RPMI7951 (cell line): ENCODE measurements at regions not wholly inside any gene's neighbourhood (a gene's known extent, or its start where the extent isn't known, plus 50 kb on each side); places are given as distances from the start of the nearest gene placed in this dataset.
"Not testable (repeated sequence)": the region's sequence is repeated elsewhere in the genome, so short reads cannot be mapped to it uniquely, and the experiment has no call there.

ENCODE experiments used
- DNase-seq: peaks from one replicate; pipeline ENCODE4 v3.0.0-alpha.2; 2012; ENCODE audit warnings: low read depth

DNA sequence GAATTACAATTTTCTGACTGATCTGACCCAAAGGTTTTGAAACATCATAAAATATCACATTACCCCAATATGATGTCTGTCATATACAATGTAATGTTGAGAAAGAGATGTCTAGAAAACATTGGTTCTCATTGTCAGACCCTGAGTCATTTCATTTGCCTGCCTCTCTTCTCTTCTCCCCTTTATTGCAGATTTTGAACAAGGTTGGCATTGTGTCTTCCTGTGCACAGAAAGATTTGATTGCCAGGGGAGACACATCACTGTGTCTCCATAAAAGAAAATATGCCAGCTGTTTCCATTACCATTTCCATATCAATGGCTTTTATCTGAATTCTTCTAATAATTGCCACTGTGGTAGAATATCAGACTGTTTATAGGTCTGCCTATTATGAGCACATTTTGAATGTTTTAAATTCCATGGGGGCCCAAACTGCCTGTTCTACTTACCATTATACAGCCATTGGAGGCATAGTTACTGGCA lies 65.6 kb downstream of the IFI44 start:
- peak; percentile 51 for DNase-seq

DNA sequence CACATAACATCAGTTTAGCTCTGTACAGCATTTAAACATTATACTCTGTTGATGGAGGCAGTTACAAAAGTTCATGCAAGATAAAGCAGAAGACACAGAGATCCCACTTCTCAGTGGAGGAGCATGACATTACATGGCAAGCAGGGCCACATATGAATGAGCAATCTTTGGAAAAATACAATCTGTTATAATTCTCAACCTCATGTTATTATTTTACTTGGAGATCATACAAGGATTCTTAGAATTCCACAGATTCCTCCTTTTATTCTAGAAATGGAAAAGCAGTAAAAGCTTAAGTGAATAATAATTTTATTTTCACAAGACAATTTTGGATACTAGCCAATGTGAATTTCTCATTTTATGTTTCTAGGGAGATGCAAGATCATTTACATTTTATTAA lies 66.6 kb downstream of the IFI44 start:
- peak; percentile 14 for DNase-seq

DNA sequence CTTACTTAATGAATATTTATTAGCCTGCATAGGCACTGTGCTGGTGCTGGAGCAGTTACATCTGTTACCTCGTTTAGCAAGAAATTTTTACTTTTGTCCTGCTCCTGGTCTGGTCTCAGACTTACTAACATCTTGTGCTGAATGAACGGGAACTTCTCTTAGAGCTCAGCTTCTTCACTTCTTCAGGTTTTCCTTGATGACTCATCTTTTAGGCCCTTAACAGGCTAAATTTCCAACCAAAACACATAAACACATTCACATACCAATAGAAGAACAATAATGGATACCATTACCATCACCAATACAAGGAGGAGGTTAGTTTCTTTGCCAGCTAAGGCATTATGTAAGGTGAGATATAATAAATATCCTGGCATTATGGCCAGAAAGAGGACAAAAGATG lies 68.9 kb downstream of the IFI44 start:
- peak; percentile 5 for DNase-seq

DNA sequence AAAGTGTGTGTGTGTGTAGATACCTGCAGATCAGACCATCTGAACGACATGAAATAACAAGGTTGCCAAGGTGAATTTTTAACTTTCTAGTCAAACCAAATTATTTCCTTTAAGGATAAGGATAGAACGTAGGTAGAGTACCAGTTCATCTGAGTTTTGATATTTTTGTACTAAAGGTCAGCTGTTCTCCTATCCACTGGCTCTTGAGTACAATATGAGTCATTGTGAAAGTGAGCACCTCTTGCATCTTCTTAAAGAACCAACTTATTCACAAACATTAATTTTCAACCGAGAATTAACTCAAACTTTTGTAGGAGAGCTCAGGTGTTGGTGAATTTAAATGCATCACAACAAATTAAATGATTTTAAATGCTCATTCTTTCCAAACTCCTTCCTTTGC lies 71.5 kb downstream of the IFI44 start:
- no peak for DNase-seq

DNA sequence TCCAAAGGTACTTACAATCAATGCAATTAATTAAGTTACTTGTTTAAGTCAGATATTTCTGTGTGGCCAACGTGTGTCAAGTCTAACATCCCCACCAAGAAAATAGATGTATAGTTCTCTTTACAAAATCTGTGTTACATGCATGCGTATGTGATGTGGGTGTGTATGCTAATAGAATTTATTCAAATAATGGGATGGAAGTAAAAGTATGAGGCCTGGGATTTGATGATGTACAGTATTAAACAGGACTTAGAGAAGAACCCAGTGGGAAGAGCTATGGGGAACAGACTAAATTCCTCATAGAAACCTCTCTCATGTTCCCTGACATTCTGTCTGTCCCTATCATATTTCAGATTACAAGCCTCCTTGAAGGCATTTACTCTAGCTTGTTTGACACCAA lies 72.5 kb downstream of the IFI44 start:
- no peak for DNase-seq

DNA sequence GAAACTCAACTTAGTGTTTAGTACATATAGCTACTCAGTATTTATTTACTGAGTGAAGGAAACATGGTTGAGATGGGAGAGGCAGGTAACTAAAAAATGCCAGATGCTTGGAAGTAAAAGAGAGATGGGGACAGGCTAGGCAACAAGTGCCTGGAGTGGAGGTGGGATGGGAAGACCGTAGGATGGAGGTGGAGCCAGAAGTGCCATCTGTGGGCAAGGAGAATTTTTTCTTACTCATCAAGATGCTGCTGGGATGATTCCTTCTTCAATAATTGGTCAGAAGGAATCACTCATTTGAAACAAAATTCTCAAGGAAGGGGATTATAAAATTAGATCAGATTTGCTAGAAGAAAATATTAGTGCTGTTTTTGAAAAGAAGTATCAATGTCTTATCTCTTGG lies 72.9 kb downstream of the IFI44 start:
- DNase-seq, result peak; percentile 6

DNA sequence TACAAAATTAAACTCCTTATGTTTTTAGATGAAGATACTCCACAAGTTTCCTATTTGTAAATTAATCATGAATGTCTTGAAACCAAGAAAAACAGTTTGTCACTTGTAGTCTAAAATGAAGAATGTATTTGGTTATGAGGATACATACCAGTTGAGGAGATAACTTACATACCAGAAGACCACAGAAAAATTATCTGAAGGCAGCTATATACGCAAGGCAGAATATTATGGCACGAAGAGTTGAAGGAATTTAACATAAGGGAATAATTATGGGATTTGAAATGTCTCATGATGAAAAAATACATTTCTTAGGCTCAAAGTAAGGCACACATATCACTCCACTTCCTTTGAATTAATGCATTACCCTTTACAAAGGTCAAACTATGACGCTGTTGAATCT lies 73.3 kb downstream of the IFI44 start:
- DNase-seq, result peak; percentile 25

DNA sequence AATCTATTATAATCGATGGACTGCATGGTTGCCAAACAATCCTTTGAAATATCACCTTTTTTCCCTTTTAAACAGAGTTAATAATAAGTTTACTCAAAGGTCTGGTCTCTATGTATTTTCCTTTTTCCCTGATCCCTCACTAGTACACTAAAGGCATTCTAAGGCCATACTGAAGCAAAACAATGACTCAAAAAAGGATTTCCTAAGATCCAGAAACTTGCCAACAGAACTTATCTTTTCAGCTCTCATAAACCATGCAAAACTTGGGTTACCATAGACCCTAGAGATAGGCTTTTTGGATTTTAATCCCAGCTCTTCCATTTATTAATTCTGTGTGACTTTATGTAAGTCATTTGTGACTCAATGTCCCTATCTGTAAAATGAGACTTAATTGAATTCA lies 77.1 kb downstream of the IFI44 start:
- DNase-seq, result no peak

DNA sequence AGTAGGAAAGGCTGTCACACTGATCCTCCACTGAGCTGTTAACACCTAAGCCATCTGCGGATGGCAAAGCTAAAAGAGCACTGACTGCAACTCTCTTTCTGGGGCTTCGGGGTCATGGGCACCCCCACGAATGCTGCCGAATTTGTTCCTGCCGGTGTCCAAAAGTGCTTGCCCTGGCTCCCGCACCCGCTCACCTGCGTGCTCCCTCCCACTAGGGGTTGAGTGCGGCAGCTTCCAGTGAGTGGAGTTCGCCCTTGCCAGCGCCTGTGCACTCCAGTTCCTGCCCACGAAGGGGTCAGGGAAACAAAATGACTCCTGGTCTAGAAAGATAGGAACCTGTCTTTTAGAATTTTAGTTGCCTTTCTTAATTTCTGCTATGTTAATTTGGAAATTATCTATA lies 78.7 kb downstream of the IFI44 start:
- no peak for DNase-seq

DNA sequence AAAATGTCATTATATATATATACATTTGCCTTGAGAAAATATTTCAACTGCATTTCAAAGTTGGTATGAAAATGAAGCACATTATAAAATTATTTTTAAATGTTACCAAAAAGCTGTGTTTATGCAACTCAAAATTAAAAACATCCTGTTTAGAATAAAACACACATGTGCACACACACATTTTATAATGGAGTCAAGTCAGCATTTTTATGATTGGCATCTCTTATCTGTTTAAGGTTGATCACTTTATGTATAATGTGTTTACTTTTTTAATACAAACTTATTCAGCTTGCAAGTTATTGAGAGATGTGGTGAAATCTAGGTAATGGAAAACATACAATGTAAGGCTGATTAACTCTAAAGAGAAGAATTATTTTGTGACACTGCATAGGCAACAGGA lies 80.4 kb downstream of the IFI44 start:
- DNase-seq, result no peak

DNA sequence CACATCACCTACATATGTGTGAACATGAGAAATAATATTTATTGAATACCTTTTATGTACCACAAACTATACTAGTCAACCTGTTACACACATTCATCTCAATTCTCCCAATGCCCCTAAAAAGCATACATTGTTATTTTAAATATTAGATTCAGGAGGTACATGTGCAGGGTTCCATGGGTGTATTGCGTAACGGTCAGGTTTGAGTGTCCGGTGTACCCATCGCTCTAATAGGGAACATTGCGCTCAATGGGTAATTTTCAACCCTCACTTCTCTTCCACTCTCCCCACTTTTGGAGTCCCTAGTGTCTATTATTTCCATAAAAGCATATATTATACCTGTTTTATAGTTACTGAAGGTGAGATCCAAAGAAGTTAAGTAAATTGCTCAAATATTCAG lies 82.0 kb downstream of the IFI44 start:
- DNase-seq, result no peak

DNA sequence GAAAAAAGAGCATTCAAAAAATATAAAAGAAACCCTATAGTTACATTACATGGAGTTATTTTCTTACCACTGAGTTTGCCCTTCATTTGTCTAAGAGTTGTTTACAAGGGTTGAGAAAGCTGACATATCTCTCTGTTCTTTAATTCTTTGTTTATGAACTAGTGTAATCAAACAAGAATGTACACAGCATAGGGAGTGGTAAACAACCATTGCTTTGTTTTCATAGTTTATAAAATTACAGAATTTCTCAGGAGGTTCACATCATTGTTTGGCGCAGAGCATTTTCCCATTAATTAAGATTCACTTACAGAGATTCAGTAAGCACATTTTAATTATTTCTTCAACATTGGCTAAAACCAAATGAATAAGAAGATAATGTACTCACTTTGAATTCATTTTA lies 87.6 kb downstream of the IFI44 start:
- no peak for DNase-seq

DNA sequence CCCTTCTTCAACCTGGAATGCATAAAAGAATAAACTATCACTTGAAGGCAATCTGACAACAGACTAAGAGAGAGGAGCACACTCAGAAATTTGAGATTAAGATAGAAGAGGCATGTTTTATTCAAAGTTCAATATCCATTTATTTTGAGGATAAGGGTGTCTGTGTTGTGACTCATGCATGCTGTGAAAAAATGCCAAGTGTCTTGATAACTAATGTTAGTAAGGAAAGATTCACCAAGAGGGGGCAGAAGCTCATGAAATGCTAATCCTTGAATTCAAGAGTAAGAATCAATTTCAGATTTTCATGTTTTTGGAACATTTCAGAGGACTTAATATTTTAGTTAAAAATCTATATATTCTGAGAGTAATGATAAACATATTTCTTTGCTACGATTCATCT lies 94.0 kb downstream of the IFI44 start:
- DNase-seq, result peak; percentile 44

DNA sequence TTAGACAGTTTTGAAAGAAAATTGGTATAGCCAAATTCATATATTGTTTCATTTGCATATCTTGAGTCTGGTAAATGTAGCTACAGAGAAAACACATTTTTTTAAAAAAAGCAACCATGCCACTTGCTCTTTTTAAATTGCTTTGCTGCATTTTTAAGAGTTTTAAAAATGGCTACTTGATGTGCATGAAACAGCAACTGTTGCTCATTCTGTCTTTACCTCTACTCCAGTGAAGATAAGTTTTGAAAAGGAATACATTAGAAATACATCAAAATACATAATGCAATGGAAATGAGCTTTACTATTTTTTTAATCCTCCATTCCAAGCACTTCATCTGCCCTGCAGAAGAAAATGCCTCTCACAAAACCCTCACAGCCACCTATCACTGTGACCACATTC lies 95.5 kb downstream of the IFI44 start:
- no peak for DNase-seq

DNA sequence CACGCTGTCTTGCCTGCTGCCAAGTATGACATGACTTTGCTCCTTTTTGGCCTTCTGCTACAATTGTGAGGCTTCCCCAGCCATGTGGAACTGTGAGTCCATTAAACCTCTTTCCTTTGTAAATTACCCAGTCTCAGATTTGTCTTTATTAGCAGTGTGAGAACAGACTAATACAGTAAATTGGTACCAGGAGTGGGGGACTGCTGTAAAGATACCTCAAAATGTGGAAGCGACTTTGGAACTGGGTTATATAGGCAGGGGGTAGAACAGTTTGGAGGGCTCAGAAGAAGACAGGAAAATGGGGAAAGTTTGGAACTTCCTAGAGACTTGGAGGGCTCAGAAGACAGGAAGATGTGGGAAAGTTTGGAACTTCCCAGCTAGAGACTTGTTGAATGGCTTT lies 104.0 kb downstream of the IFI44 start:
- DNase-seq, result not testable (repeated sequence)

DNA sequence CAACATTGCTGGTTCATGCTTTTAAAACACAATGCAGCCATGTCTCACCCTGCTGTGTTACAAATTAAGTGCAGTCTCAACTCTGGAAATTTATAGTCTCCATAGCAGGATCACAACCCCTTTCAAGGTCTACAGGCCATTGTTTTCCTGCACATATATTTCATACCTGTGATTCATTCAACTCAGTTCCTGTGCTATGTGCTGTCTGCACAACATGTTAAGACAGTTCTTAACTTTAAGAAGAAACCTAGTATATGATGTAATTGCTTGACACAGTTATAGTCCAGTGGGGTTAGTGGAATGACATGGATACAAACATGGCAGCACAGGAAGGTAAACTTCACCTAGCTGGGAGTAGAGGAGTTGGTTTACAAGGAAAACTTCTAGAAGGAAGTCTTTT lies 106.4 kb downstream of the IFI44 start:
- no peak for DNase-seq

DNA sequence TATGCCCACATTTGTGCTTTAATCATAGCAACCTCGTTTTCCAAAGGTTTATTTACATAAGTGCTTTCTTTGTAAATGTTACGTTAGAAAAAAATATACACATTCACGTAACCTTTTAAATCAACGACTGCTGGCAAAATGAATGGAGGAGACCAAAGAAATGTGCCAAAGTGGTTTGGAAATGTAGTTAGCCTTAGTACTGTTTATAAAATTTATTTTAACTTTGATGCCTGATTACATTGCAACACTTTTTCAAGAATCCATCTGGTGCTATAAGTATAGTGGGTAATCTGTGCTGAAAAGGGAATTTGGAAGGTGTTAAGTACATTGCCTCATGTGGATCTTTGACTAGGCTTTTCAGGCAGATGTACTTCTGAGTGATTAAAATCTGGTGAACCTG lies 108.9 kb downstream of the IFI44 start:
- DNase-seq, result no peak

DNA sequence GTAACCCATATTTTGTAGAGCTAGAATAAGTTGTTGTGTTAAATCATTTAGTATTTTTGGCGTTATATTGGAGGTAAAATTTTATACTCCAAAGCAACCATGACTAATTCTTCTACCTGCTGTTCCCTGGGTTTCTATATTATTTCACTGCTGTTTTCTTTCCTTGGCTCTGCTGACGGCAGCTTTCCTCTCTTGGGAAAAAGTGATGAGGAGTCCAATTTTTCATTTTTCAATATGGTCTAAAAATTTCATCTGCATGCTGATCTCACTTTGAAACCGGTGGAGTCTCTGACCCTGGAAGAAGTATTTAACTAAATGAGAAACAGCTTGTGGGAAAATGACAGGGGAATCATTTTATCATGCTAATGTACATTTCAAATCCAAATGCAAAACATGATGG lies 110.2 kb downstream of the IFI44 start:
- DNase-seq, result no peak

DNA sequence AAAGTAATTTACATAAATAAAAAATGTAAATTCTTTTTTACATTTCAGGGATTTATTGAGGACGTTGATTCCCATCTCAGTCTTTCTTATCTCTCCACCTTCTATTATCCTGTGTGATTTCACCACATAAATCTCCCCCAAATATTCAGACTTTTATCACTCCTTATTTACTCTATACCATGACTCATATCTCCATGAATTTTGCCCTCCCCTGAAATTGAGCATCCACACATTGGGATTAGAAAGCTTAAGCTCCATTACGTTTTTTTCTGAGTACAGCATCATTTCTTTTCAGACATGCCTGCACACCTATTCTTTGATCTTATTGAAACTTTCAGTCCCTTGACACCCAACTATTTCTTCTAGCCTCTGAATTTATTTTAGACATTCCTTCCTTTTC lies 111.2 kb downstream of the IFI44 start:
- DNase-seq, result no peak

DNA sequence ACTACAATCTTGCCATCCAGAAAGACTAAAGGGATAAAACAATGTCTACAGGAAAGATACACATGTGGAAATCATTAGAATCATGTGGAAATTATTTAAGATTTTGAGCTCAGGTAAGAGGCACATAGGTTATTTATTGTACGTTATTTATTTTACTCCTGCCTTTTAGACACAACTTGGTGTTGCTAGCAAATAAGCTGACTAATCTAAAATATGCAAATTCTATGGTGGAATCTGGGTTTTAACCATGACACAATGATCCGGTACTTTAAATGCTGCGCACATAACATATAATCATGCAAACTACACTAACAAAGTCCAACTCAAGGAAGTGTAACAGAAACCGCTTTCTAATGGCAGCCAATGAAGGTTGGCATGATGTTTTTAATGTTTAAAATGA lies 112.5 kb downstream of the IFI44 start:
- DNase-seq, result no peak

DNA sequence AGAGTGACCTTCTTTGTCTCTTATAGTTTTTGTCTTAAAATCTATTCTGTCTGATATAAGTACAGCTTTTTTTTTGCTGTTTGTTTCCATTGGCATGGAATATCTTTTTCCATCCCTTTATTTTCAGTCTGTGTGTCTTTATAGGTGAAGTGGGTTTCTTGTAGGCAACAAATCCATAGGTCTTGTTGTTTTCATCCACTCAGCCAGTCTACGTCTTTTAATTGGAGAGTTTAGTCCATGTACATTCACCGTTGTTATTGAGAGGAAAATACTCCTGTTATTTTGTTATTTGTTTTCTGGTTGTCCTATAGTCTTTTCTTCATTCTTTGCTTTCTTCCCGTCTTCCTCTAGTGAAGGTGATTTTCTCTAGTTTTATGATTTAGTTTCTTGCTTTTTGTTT lies 115.9 kb downstream of the IFI44 start:
- DNase-seq, result no peak

DNA sequence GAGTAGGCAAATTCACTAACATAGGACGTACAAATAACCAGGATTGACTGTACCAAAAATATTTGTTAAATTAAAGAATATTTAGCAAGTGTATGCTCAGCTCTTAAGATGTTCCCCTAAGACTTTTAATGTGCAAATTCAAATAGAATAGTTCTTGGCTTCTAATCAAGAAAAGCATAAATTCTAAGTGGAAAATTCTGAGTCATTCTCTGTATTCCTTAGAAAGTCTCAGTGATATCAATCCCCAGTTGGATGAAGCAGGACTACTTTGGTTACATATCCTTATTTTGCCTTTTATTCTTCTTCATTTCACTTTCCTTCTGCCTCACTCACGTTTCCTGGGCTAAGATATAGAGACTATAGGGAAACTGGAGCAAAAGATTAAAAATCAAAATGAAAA lies 130.2 kb downstream of the IFI44 start:
- DNase-seq, result no peak

DNA sequence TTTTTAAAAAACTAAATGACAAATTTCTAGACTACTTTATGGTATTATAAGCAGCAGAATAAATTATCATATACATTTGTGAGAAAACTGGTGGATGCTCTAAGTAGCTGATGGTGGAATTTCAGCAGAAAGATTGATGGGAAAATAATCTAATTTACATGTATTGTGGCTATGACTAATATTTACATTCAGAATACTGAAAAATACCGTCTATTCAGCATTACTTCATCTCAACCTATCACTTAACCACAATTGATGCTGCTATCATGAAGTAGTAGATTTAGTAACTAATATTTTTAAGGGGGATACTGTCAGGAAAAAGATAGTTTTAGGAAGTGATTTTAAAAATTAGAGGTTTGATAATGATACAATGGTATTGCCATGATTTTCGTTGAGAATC lies 137.9 kb downstream of the IFI44 start:
- no peak for DNase-seq

DNA sequence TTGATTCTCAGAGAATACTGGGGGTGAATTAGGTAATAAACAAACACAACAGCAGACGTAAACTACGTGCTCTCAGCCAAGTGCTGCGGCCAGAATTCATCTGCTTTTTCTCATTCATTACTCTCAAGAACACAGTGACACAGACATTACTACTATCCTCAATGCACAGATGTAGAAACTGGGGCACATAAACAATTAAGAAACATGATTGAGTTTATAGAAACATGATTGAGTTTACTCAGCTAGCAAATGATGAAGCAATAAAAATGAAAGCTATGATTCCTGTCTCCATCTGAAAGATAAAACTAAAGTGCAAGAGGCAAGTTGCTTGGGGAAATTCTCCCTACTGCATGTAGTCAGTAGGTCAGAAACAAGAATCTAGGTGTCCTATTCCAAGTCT lies 140.5 kb downstream of the IFI44 start:
- DNase-seq, result no peak

DNA sequence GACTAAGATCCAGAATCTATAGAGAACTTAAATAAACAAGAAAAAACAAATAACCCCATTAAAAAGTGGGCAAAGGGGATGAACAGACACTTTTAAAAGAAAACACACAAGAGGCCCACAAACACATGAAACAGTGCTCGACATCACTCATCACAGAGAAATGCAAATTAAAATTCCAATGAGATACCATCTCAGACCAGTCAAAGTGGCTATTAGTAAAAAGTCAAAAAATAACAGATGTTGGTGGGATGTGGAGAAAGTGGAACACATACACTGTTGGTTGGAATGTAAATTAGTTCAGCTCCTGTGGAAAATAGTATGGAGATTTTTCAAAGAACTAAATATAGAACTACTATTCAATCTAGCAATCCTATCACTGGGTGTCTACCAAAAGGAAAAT lies 143.1 kb downstream of the IFI44 start:
- DNase-seq, result peak; percentile 16
